ENCODE measurements at regions not wholly inside any gene's neighbourhood (a gene's known extent, or its start where the extent isn't known, plus 50 kb on each side); places are given as distances from the start of the nearest gene placed in this dataset.
A peak's percentile ranks its signal among the peaks of the same experiment; 100 is the strongest.
"Not testable (repeated sequence)": the region's sequence is repeated elsewhere in the genome, so short reads cannot be mapped to it uniquely, and the experiment has no call there.

DNA sequence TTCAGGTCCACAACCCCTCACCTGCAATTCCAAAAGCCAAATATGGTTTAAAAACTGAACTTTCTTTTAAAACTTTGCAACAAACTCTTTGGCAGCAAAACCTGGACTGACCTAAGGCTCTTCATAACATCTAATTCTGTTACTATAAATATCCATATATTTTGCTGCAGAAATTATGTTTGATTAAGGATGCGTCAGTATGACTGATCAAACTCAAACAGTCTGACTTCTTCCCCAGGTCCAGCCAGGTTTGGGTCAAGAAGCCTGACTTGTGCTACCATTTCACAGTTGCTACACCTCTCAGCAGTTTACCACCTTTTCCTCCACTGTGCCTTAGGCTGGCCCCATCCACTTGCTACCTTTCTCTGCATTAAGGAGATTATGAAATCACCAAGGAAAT lies 127.0 kb upstream of the DUSP22 start:
- TF ChIP-seq, protein P1, sequence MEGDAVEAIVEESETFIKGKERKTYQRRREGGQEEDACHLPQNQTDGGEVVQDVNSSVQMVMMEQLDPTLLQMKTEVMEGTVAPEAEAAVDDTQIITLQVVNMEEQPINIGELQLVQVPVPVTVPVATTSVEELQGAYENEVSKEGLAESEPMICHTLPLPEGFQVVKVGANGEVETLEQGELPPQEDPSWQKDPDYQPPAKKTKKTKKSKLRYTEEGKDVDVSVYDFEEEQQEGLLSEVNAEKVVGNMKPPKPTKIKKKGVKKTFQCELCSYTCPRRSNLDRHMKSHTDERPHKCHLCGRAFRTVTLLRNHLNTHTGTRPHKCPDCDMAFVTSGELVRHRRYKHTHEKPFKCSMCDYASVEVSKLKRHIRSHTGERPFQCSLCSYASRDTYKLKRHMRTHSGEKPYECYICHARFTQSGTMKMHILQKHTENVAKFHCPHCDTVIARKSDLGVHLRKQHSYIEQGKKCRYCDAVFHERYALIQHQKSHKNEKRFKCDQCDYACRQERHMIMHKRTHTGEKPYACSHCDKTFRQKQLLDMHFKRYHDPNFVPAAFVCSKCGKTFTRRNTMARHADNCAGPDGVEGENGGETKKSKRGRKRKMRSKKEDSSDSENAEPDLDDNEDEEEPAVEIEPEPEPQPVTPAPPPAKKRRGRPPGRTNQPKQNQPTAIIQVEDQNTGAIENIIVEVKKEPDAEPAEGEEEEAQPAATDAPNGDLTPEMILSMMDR (IDR thresholded peaks at IDR 0.05; ENCODE audit: low read depth, low read length): no peak
- no peak for DNase-seq (ENCODE audit: extremely low read depth, low read depth)

DNA sequence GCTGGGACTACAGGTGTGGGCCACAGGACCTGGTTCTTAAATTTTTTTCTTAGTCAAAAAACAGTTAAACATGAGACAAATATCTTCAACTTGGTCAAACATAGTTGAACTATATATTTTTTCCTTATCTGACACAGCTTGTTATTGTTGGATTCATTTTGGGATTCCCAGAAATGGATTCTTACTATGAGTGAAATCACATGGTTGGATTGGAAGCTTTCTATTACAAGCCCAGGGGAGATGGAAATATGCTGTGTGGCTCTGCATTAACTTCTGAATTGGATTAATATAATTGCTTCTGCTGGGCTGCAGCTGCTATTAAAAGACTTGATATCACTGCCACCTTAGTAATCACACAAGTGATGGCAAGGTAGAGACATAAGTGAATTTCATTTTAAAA lies 126.4 kb upstream of the DUSP22 start:
- TF ChIP-seq, protein P1 (IDR thresholded peaks at IDR 0.05; ENCODE audit: low read depth, low read length): no peak
- DNase-seq (ENCODE audit: extremely low read depth, low read depth): no peak

DNA sequence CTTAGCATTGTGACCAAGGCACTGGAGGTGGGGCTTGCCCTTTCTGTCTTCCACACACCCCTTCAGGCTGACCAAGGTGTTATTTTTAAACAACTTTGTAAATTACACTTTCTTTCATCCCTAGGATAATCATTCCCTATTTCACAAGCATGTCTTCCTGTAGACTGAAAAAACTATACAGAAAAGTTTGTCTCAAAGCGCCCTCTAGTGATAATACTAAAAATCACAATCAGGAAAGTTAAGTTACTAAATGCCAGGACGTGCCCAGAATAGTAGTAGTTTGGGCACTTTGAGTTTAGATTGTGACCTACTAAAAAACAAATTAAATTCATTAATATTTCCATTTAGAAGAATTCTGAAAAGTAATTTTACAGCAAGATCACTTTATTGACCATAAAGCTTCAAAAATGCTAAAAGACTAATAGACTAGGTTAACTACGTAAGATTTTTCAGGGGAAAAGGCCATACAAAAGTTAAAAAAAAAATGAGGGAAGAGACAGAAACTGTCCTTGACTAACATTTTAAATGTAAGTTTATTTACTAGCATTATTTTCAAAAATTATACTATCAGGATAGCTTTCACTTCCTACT lies 123.3 kb upstream of the DUSP22 start:
- peak; percentile 4 for DNase-seq (ENCODE audit: extremely low read depth, low read depth)

DNA sequence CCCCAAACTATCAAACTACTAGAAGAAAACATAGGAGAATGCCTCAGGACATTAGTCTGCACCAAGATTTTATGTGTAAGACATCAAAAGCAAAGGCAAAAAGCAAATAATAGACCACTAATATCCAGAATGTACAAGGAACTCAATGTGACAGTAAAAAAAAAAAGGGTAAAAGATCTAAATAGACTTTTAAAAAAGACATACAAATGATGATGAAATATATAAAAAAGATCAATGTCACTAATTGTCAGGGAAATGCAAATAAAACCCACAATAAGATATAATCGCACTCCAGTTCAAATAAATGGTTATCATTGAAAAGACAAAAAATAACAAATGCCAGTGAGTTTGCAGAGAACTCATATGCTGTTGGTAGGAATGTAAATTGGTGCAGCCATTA lies 118.3 kb upstream of the DUSP22 start:
- no peak for DNase-seq (ENCODE audit: extremely low read depth, low read depth)
- TF ChIP-seq, protein P1 (IDR thresholded peaks at IDR 0.05; ENCODE audit: low read depth, low read length): no peak

More for the DNA sequence above, 123.3 kb upstream of the DUSP22 start:
- TF ChIP-seq, protein P1 (IDR thresholded peaks at IDR 0.05; ENCODE audit: low read depth, low read length): peak; percentile 53

DNA sequence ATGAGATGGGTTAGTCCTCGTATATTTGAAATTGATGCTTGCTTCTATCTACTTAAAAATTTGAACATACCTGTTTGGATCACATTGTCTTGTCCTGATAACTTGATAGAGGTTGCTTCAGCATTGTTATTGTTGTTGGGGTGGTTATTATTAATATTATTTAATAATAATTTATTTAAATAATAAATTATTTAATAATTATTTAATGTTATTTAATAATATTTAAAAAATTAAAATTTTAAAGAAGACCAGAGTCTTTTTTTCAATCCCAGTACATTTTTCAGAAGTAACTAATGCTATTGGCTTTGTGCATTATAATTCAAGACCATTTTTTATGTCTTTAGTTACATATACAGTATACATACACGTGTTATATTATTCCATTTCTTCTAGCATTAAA lies 116.6 kb upstream of the DUSP22 start:
- DNase-seq (ENCODE audit: extremely low read depth, low read depth): no peak
- TF ChIP-seq, protein P1 (IDR thresholded peaks at IDR 0.05; ENCODE audit: low read depth, low read length): no peak

DNA sequence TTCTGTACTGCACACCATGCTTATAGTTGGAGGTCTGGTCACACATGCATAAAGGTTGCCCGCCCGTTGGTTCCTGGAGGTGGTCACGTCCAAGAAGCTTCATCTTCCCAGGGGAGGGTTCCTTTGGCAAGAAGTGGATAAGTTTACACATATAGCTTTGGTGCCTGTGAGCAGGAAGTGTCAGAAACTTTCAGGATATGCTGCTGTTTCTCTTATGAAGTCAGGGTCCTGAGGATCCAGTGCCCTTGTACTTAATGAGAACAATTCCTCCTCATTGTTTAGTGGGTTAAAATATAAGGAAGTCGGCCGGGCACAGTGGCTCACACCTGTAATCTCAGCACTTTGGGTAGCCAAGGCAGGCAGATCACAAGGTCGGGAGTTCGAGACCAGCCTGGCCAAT lies 115.5 kb upstream of the DUSP22 start:
- TF ChIP-seq, protein P1 (IDR thresholded peaks at IDR 0.05; ENCODE audit: low read depth, low read length): no peak
- no peak for DNase-seq (ENCODE audit: extremely low read depth, low read depth)

DNA sequence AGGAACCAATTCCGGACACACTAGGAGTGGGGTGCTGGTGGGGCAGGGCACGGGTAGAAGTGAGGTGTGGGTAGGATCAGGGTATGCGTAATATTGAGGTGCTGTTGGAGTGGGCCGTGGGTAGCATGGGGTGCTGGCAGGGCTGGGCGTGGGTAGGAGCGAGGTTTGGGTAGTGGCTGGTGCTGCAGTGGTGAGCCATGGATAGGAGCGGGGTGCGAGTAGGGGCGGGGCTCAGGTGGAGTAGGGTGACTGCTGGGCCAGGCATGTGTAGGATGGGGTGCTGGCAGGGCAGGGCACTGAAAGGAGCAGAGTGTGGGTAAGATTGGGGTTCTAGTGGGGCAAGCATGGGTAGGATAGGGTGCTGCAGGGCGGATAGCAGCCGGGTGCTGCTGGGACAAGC lies 114.2 kb upstream of the DUSP22 start:
- no peak for DNase-seq (ENCODE audit: extremely low read depth, low read depth)
- TF ChIP-seq, protein P1 (IDR thresholded peaks at IDR 0.05; ENCODE audit: low read depth, low read length): no peak

DNA sequence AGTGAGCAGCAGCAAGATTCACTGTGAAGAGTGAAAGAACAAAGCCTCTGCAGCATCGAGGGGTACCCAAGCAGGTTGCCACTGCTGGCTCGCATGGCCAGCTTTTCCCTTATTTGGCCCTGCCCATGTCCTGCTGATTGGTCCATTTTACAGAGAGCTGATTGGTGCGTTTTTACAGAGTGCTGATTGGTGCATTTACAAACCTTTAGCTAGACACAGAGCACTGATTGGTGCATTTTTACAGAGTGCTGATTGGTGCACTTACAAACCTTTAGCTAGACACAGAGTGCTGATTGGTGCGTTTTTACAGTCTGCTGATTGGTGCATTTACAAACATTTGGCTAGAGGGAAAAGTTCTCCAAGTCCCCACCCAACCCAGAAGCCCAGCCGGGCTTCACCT lies 113.4 kb upstream of the DUSP22 start:
- not testable (repeated sequence) for DNase-seq (ENCODE audit: extremely low read depth, low read depth)
